CD4-positive, alpha-beta T cell treated with Interferon alpha-2 for 1 hour (primary cell): ENCODE measurements at regions not wholly inside any gene's neighbourhood (a gene's known extent, or its start where the extent isn't known, plus 50 kb on each side); places are given as distances from the start of the nearest gene placed in this dataset.
A peak's percentile ranks its signal among the peaks of the same experiment; 100 is the strongest.

ENCODE experiments used
- DNase-seq, 2 donors: peaks; one replicate each; pipeline ENCODE4 v3.0.0-alpha.2; 2020 to 2022

GRCh38 chr18:3360211-3360610 is 89.8 kb upstream of the TGIF1 start:
- no peak for DNase-seq

DNA sequence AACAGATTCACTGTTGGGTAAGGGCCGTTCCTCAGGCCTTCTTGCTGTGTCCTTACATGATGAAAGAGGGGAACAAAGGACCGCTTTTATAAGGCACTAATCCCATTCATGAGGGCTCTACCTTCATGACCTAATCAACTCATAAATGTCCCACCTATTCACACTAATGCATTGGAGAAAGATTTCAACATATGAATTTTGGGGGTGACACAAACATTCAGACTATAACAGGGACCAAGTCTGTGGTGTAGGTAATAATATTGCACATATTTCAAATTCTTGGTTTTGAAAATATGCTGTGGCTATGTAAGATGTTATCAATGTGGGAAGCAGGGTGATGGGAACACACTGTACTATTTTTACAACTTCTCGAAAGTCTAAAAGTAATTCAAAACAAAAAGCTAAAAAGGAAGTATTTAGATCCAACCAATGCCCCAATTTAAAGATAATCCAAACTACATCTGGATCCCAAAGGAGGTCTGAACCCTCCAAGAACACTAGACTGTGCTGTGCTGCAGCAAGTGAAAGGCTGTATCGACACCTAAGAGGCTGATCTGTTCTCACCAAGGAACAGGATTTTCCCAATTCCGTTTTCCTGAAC is 82.4 kb upstream of the TGIF1 start:
- DNase-seq, result no peak

GRCh38 chr18:3368193-3368592 is 81.8 kb upstream of the TGIF1 start:
- DNase-seq, result no peak

- DNase-seq, result no peak
These were observed 70.3 kb upstream of the TGIF1 start for GRCh38 chr18:3379685-3380084.

GRCh38 chr18:3380384-3380961 is 69.5 kb upstream of the TGIF1 start:
- peak in 1 of 2 donors; percentile 56 for DNase-seq

GRCh38 chr18:3383381-3383915 is 66.5 kb upstream of the TGIF1 start:
- no peak for DNase-seq

- peak in 1 of 2 donors; percentile 11 for DNase-seq
These were observed 65.1 kb upstream of the TGIF1 start for GRCh38 chr18:3384664-3385563.

- DNase-seq, result no peak
These were observed 61.6 kb upstream of the TGIF1 start for GRCh38 chr18:3388323-3388722.

- DNase-seq, result no peak
These were observed 61.0 kb upstream of the TGIF1 start for GRCh38 chr18:3388980-3389379.

GRCh38 chr18:3389977-3390376 is 60.0 kb upstream of the TGIF1 start:
- no peak for DNase-seq

DNA sequence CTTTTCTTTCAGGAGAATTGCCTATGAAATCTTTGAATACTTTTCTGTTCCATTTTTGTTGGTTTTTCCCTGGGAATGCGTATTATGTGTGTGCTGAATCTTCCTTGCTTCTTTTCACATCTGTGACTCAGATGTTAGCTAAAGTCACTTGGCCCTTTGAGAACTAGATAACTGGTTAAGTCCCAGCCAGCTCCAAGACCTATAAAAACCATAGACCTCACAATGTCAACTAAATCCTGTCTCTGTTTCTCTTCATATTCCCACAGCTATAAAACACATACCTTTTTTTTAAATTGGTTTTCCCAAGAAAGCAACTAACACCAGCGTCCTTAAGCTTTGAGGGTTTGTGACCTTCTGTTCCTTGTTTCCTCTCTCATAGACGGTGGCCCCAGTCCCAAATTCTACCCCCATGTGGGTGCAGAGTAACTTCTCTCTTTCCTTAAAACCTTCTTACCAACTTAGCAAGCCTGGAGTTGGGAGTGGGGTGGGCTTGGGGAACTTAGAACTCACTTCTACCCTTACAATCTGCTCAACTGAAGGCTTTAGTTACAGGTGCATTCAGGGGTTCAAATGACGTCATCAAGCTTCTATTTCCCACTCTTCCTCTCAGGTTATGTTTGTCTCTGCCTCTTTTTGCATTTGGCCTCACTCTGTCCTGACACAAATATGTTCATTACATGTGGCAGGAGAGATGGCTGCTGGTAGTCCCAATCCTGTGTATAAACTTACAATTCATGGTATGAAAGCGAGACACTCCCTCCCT is 58.1 kb upstream of the TGIF1 start:
- no peak for DNase-seq

DNA sequence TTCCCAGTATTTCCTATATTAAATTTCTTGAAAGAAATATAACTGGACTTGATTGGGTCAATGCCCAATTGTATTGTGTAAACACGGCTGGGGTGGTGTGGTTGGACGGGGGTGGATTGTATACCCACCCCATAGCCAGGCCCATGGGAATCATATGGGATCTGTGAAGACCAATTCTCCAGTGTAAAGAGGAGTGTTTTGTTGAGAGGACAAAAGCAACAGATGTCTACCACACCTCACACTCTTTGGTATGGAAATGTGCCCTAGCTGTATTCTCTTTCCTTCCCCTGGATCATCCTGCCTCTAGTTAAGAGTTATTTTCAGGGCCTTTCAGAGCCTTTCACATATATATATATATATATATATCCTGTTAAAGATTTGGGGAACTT is 57.5 kb upstream of the TGIF1 start:
- DNase-seq, result no peak

GRCh38 chr18:3394648-3395047 is 55.3 kb upstream of the TGIF1 start:
- no peak for DNase-seq

- no peak for DNase-seq
These were observed 54.5 kb upstream of the TGIF1 start for GRCh38 chr18:3395466-3395865.

GRCh38 chr18:3397031-3397750 is 52.8 kb upstream of the TGIF1 start:
- DNase-seq, result no peak

GRCh38 chr18:3397786-3398185 is 52.2 kb upstream of the TGIF1 start:
- DNase-seq, result no peak
